ENCODE measurements at regions not wholly inside any gene's neighbourhood (a gene's known extent, or its start where the extent isn't known, plus 50 kb on each side); places are given as distances from the start of the nearest gene placed in this dataset.
A peak's percentile ranks its signal among the peaks of the same experiment; 100 is the strongest.

- no peaks in the 10 kb centered on the region for H3K27me3 ChIP-seq
- 76 to 89% methylated on average over 2 to 5 of the region's 5 CpGs for WGBS, 2 donors
- no peaks in the 10 kb centered on the region for H3K9me3 ChIP-seq
- no peaks in the 10 kb centered on the region for H3K4me1 ChIP-seq
- H3K4me3 ChIP-seq: no peak overlapping the region
- DNase-seq (peak in 1 of 2 donors; percentile 6), ATAC-seq (ENCODE audit: low FRiP score in 2 of 2) (no peak)
- TF ChIP-seq CTCF (IDR thresholded peaks at IDR 0.05): no peak
- TF ChIP-seq POLR2AphosphoS5 (IDR thresholded peaks at IDR 0.05): no peak
- TF ChIP-seq POLR2A (IDR thresholded peaks at IDR 0.05): no peak
- no peak for TF ChIP-seq EP300 (IDR thresholded peaks at IDR 0.05)
- H3K27ac ChIP-seq: no peak overlapping the region
- H3K36me3 ChIP-seq: no peaks in the 10 kb centered on the region
Measured at GRCh38 chr11:134662629-134663360, 250.8 kb upstream of the B3GAT1 start.

- TF ChIP-seq POLR2AphosphoS5 (IDR thresholded peaks at IDR 0.05): no peak
- no peak for TF ChIP-seq CTCF (IDR thresholded peaks at IDR 0.05)
- TF ChIP-seq POLR2A (IDR thresholded peaks at IDR 0.05): no peak
- TF ChIP-seq EP300 (IDR thresholded peaks at IDR 0.05): no peak
- WGBS, 2 donors: 81% methylated on average over 5 of the region's 5 CpGs
- H3K4me3 ChIP-seq: no peak overlapping the region
- no peaks in the 10 kb centered on the region for H3K36me3 ChIP-seq
- H3K9me3 ChIP-seq: no peaks in the 10 kb centered on the region
- no peak overlapping the region for H3K27ac ChIP-seq
- peak in 1 of 2 donors; percentile 3 for DNase-seq
- ATAC-seq (ENCODE audit: low FRiP score in 2 of 2): no peak
- H3K27me3 ChIP-seq: no peaks in the 10 kb centered on the region
- H3K4me1 ChIP-seq: no peaks in the 10 kb centered on the region
Measured at GRCh38 chr11:134661660-134662059, 249.6 kb upstream of the B3GAT1 start.

- DNase-seq (no peak), ATAC-seq (ENCODE audit: low FRiP score in 2 of 2) (no peak)
- Histone ChIP-seq H3K36me3 (no peaks in the 10 kb centered on the region), H3K4me3 (no peak overlapping the region), H3K27ac (no peak overlapping the region), H3K27me3 (no peaks in the 10 kb centered on the region), H3K9me3 (no peaks in the 10 kb centered on the region), H3K4me1 (no peaks in the 10 kb centered on the region)
- TF ChIP-seq POLR2AphosphoS5 (IDR thresholded peaks at IDR 0.05) (no peak), CTCF (IDR thresholded peaks at IDR 0.05) (no peak), POLR2A (IDR thresholded peaks at IDR 0.05) (no peak), EP300 (IDR thresholded peaks at IDR 0.05) (no peak)
- 70 to 100% methylated on average over 1 of the region's 1 CpG for WGBS, 2 donors
Measured at GRCh38 chr11:134660416-134660815, 248.4 kb upstream of the B3GAT1 start.

GRCh38 chr11:134659882-134660281 lies 247.8 kb upstream of the B3GAT1 start:
- no peaks in the 10 kb centered on the region for H3K9me3 ChIP-seq
- H3K27me3 ChIP-seq: no peaks in the 10 kb centered on the region
- no peak overlapping the region for H3K4me3 ChIP-seq
- WGBS, 2 donors: 88 to 89% methylated on average over 8 of the region's 8 CpGs
- H3K36me3 ChIP-seq: no peaks in the 10 kb centered on the region
- no peak for TF ChIP-seq POLR2A (IDR thresholded peaks at IDR 0.05)
- peak in 1 of 2 donors; percentile 3 for DNase-seq
- no peak overlapping the region for H3K27ac ChIP-seq
- ATAC-seq (ENCODE audit: low FRiP score in 2 of 2): no peak
- no peaks in the 10 kb centered on the region for H3K4me1 ChIP-seq

GRCh38 chr11:134658481-134659225 lies 246.6 kb upstream of the B3GAT1 start:
- no peak for TF ChIP-seq CTCF (IDR thresholded peaks at IDR 0.05)
- TF ChIP-seq EP300 (IDR thresholded peaks at IDR 0.05): no peak
- no peak for TF ChIP-seq POLR2AphosphoS5 (IDR thresholded peaks at IDR 0.05)
- TF ChIP-seq POLR2A (IDR thresholded peaks at IDR 0.05): no peak
- Histone ChIP-seq H3K9me3 (no peaks in the 10 kb centered on the region), H3K4me3 (no peak overlapping the region), H3K4me1 (no peaks in the 10 kb centered on the region), H3K27ac (no peak overlapping the region), H3K36me3 (no peaks in the 10 kb centered on the region), H3K27me3 (no peaks in the 10 kb centered on the region)
- DNase-seq (peak in 1 of 2 donors; percentile 6), ATAC-seq (ENCODE audit: low FRiP score in 2 of 2) (no peak)
- 80 to 85% methylated on average over 4 of the region's 4 CpGs for WGBS, 2 donors
